NCI-H146 (cell line): ENCODE measurements at regions not wholly inside any gene's neighbourhood (a gene's known extent, or its start where the extent isn't known, plus 50 kb on each side); places are given as distances from the start of the nearest gene placed in this dataset.

ENCODE experiments used
- DNase-seq: peaks from one replicate; lab custom pipeline; 2025; lab: John Stamatoyannopoulos, UW

GRCh38 chr5:176178789-176179188 lies 59.4 kb upstream of the SIMC1 start:
- DNase-seq = no peak

GRCh38 chr5:176180339-176180738 lies 57.9 kb upstream of the SIMC1 start:
- no peak for DNase-seq

GRCh38 chr5:176180781-176181180 lies 57.4 kb upstream of the SIMC1 start:
- DNase-seq = no peak

- DNase-seq = no peak
Observed at GRCh38 chr5:176181271-176181855, 56.9 kb upstream of the SIMC1 start.

- peak; percentile 64 for DNase-seq
Observed at GRCh38 chr5:176183321-176184074, 54.7 kb upstream of the SIMC1 start.

- no peak for DNase-seq
Observed at GRCh38 chr5:176184608-176185132, 53.6 kb upstream of the SIMC1 start.

GRCh38 chr5:176185133-176185733 lies 53.0 kb upstream of the SIMC1 start:
- no peak for DNase-seq

GRCh38 chr5:176186107-176186506 lies 52.1 kb upstream of the SIMC1 start:
- DNase-seq = no peak

GRCh38 chr5:176187276-176188062 lies 50.8 kb upstream of the SIMC1 start:
- DNase-seq = no peak

GRCh38 chr5:176188085-176188484 lies 50.1 kb upstream of the SIMC1 start:
- DNase-seq = no peak
